HepG2 (cell line): ENCODE measurements at regions not wholly inside any gene's neighbourhood (a gene's known extent, or its start where the extent isn't known, plus 50 kb on each side); places are given as distances from the start of the nearest gene placed in this dataset.

ENCODE experiments used
- EZH2 ChIP-seq: conservative IDR thresholded peaks from 2 replicates; pipeline ENCODE4 v1.6.1; 2012; ENCODE audit warnings: mild to moderate bottlenecking, low read depth, low read length, moderate library complexity
- MEF2D ChIP-seq: sonication (generic); formaldehyde crosslinking; IDR thresholded peaks from 2 replicates; pipeline ENCODE4 v1.5.1; 2020; ENCODE audit warnings: mild to moderate bottlenecking, missing genetic modification reagents
- RAD21 ChIP-seq: fragments of 450-650 bp; formaldehyde crosslinking; IDR thresholded peaks from 2 replicates; pipeline ENCODE4 v1.5.0; 2020; ENCODE audit warnings: mild to moderate bottlenecking
- TF ChIP-seq, protein P1 (sequence below): sonication (generic); formaldehyde crosslinking; conservative IDR thresholded peaks from 2 replicates; pipeline ENCODE4 v1.4.0; 2020; ENCODE audit warnings: missing genetic modification reagents

DNA sequence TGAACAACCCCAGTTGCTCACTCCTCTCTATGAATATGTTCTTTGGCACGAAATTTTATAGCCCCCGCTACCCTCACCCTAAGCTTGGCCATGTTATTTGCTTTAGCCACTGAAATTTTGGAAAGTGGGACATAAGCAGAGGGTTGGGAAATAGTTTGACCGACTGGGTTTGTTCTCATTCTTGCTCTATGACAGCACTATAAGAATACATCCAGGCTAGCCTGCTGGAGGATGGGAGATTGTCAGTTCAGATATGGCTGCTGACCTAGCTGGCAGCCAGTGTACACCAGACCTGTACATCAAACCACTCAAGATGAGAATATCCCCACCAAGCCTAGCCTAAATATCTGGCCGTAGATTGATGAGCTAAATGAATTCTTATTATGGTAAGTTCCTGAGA, 298.1 kb downstream of the PDGFC start:
- TF ChIP-seq, protein P1, sequence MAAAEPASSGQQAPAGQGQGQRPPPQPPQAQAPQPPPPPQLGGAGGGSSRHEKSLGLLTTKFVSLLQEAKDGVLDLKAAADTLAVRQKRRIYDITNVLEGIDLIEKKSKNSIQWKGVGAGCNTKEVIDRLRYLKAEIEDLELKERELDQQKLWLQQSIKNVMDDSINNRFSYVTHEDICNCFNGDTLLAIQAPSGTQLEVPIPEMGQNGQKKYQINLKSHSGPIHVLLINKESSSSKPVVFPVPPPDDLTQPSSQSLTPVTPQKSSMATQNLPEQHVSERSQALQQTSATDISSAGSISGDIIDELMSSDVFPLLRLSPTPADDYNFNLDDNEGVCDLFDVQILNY (CRISPR knock-in tag), result no peak
- TF ChIP-seq EZH2 (no peak), MEF2D (CRISPR knock-in tag) (no peak), RAD21 (CRISPR knock-in tag) (no peak)
